ENCODE measurements at regions not wholly inside any gene's neighbourhood (a gene's known extent, or its start where the extent isn't known, plus 50 kb on each side); places are given as distances from the start of the nearest gene placed in this dataset.

- TF ChIP-seq REST (IDR thresholded peaks at IDR 0.05; ENCODE audit: insufficient read depth in 1 of 2, low read depth in 2 of 2, low read length in 2 of 2), result no peak
- no peak for TF ChIP-seq FOXP2 (optimal IDR thresholded peaks at IDR 0.05; ENCODE audit: borderline replicate concordance, extremely low read depth, extremely low read length, insufficient read depth)
- no peak for TF ChIP-seq TAF1 (IDR thresholded peaks at IDR 0.05; ENCODE audit: borderline replicate concordance, insufficient read depth, low read length)
- no peak for TF ChIP-seq SIN3A (IDR thresholded peaks at IDR 0.05; ENCODE audit: borderline replicate concordance, insufficient read depth, low read length)
- TF ChIP-seq POLR2AphosphoS5 (IDR thresholded peaks at IDR 0.05; ENCODE audit: low read depth, low read length), result no peak
Observed at GRCh38 chr3:117510396-117510795, 800.8 kb downstream of the TUSC7 start.

GRCh38 chr3:117512975-117513374 lies 803.4 kb downstream of the TUSC7 start:
- TF ChIP-seq POLR2AphosphoS5 (IDR thresholded peaks at IDR 0.05; ENCODE audit: low read depth, low read length) (no peak), SIN3A (IDR thresholded peaks at IDR 0.05; ENCODE audit: borderline replicate concordance, insufficient read depth, low read length) (no peak), FOXP2 (optimal IDR thresholded peaks at IDR 0.05; ENCODE audit: borderline replicate concordance, extremely low read depth, extremely low read length, insufficient read depth) (no peak)

- TF ChIP-seq POLR2AphosphoS5 (IDR thresholded peaks at IDR 0.05; ENCODE audit: low read depth, low read length), result no peak
- no peak for TF ChIP-seq SIN3A (IDR thresholded peaks at IDR 0.05; ENCODE audit: borderline replicate concordance, insufficient read depth, low read length)
- TF ChIP-seq REST (IDR thresholded peaks at IDR 0.05; ENCODE audit: insufficient read depth in 1 of 2, low read depth in 2 of 2, low read length in 2 of 2), result no peak
- no peak for TF ChIP-seq TAF1 (IDR thresholded peaks at IDR 0.05; ENCODE audit: borderline replicate concordance, insufficient read depth, low read length)
- no peak for TF ChIP-seq FOXP2 (optimal IDR thresholded peaks at IDR 0.05; ENCODE audit: borderline replicate concordance, extremely low read depth, extremely low read length, insufficient read depth)
Observed at GRCh38 chr3:117515309-117515708, 805.7 kb downstream of the TUSC7 start.

GRCh38 chr3:117518364-117518763 lies 808.8 kb downstream of the TUSC7 start:
- TF ChIP-seq REST (IDR thresholded peaks at IDR 0.05; ENCODE audit: insufficient read depth in 1 of 2, low read depth in 2 of 2, low read length in 2 of 2) (no peak), POLR2AphosphoS5 (IDR thresholded peaks at IDR 0.05; ENCODE audit: low read depth, low read length) (no peak), FOXP2 (optimal IDR thresholded peaks at IDR 0.05; ENCODE audit: borderline replicate concordance, extremely low read depth, extremely low read length, insufficient read depth) (no peak), SIN3A (IDR thresholded peaks at IDR 0.05; ENCODE audit: borderline replicate concordance, insufficient read depth, low read length) (no peak)

- TF ChIP-seq TAF1 (IDR thresholded peaks at IDR 0.05; ENCODE audit: borderline replicate concordance, insufficient read depth, low read length), result no peak
- no peak for TF ChIP-seq FOXP2 (optimal IDR thresholded peaks at IDR 0.05; ENCODE audit: borderline replicate concordance, extremely low read depth, extremely low read length, insufficient read depth)
Observed at GRCh38 chr3:117519776-117520175, 810.2 kb downstream of the TUSC7 start.

- no peak for TF ChIP-seq FOXP2 (optimal IDR thresholded peaks at IDR 0.05; ENCODE audit: borderline replicate concordance, extremely low read depth, extremely low read length, insufficient read depth)
- TF ChIP-seq POLR2AphosphoS5 (IDR thresholded peaks at IDR 0.05; ENCODE audit: low read depth, low read length), result no peak
- no peak for TF ChIP-seq TAF1 (IDR thresholded peaks at IDR 0.05; ENCODE audit: borderline replicate concordance, insufficient read depth, low read length)
- no peak for TF ChIP-seq REST (IDR thresholded peaks at IDR 0.05; ENCODE audit: insufficient read depth in 1 of 2, low read depth in 2 of 2, low read length in 2 of 2)
- no peak for TF ChIP-seq SIN3A (IDR thresholded peaks at IDR 0.05; ENCODE audit: borderline replicate concordance, insufficient read depth, low read length)
Observed at GRCh38 chr3:117520582-117520981, 811.0 kb downstream of the TUSC7 start.

Data from PFSK-1 (cell line).